Body of pancreas (tissue), 4 donors: ENCODE measurements at regions not wholly inside any gene's neighbourhood (a gene's known extent, or its start where the extent isn't known, plus 50 kb on each side); places are given as distances from the start of the nearest gene placed in this dataset.

ENCODE experiments used
- ATAC-seq: fragments of 150-250 bp; one replicate; pipeline ENCODE4 v1.9.1; 2016
- DNase-seq, 4 donors: peaks; one replicate each; pipeline ENCODE4 v3.0.0-alpha.2; 2019
- H3K27ac ChIP-seq, 4 donors: fragments of 200-600 bp; sonication (generic); 1 replicate in 3 of 4; 2 replicates in 1 of 4; pipeline versions ENCODE4 v1.5.1 to v1.6.1; 2016 to 2019; ENCODE audit warnings: mild to moderate bottlenecking in 1 of 4, mixed read lengths in 1 of 4, moderate library complexity in 1 of 4
- H3K27me3 ChIP-seq, 2 donors: fragments of 200-600 bp; sonication (generic); one replicate each; pipeline ENCODE4 v1.6.0; 2016; ENCODE audit warnings: mild to moderate bottlenecking in 1 of 2
- H3K36me3 ChIP-seq, 2 donors: fragments of 200-600 bp; sonication (generic); replicated peaks in 1 of 2; 2 replicates each; pipeline ENCODE4 v1.5.1; 2016; ENCODE audit warnings: low read depth in 2 of 2; ENCODE audit not compliant: insufficient read depth in 1 of 2
- H3K4me1 ChIP-seq: fragments of 200-600 bp; sonication (generic); one replicate; pipeline ENCODE4 v1.6.0; 2016
- H3K4me3 ChIP-seq, 2 donors: fragments of 200-600 bp; sonication (generic); 1 replicate in 1 of 2; 2 replicates in 1 of 2; pipeline ENCODE4 v1.5.1; 2016 to 2019
- H3K9me3 ChIP-seq, 3 donors: fragments of 200-600 bp; sonication (generic); 1 replicate in 2 of 3; 2 replicates in 1 of 3; pipeline ENCODE4 v1.5.1; 2016
- POLR2A ChIP-seq, 3 donors: fragments of 450-650 bp; IDR thresholded peaks; one replicate each; pipeline ENCODE4 v1.6.1; 2016; ENCODE audit warnings: antibody characterized with exemption in 3 of 3, mild to moderate bottlenecking in 2 of 3
- WGBS, 2 donors: methylation state at CpG; one replicate each; pipeline ENCODE4 v1.1.5; 2017; 5-methylcytosine and 5-hydroxymethylcytosine counted together
- intact Hi-C: fragments of 100-400 bp; cut with DNase I; formaldehyde crosslinking; loops from one replicate; pipeline ENCODE4 v1.15.1; 2023
- TF ChIP-seq, protein P1 (sequence below), 7 experiments: fragments of 450-650 bp in 4 of 7; fragments of 200-600 bp in 3 of 7; sonication (generic) in 3 of 7; IDR thresholded peaks; one replicate each; pipeline ENCODE4 v1.5.1; 2016 to 2019; ENCODE audit warnings: antibody characterized with exemption in 7 of 7

DNA sequence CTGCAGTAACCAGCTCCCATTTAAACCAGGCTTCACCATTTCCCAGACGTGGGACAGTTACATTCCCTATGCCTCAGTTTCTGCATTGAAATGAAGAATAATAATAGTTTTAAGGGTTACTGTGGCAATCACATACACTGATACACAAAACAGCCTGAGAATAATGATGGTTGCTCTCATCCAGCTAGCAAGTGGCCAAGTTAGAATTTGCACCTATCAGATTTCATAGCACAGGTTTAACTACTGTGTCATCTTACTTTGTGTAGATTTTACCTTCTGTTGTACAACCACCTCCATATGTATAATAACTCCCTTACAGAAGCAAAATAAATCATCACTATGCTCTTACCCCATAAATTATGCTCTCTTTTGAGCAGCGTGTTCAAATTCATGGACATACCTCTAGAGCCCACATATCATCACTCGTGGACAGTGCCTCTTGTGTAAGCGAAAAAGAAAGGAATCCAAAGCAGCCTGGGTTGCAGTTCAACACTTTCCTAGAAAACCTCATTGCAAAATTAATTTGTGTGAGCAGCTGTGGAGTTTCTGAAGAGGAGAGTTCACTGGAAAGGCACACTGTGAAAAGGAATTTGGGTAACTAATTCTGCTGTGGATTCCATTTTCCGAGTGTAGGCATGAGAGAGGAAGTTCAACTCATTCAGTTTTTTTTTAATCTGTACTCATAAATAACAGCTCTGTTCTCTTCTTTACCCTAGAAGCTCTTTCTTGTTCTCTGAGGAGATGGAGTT is 492.5 kb downstream of the ARL4A start:
- DNase-seq, result no peak
- intact Hi-C loops, result no loop called here
- 40% methylated on average over 5 of the region's 5 CpGs for WGBS, 2 donors
- no peak for TF ChIP-seq POLR2A (IDR thresholded peaks at IDR 0.05)
- TF ChIP-seq, protein P1, sequence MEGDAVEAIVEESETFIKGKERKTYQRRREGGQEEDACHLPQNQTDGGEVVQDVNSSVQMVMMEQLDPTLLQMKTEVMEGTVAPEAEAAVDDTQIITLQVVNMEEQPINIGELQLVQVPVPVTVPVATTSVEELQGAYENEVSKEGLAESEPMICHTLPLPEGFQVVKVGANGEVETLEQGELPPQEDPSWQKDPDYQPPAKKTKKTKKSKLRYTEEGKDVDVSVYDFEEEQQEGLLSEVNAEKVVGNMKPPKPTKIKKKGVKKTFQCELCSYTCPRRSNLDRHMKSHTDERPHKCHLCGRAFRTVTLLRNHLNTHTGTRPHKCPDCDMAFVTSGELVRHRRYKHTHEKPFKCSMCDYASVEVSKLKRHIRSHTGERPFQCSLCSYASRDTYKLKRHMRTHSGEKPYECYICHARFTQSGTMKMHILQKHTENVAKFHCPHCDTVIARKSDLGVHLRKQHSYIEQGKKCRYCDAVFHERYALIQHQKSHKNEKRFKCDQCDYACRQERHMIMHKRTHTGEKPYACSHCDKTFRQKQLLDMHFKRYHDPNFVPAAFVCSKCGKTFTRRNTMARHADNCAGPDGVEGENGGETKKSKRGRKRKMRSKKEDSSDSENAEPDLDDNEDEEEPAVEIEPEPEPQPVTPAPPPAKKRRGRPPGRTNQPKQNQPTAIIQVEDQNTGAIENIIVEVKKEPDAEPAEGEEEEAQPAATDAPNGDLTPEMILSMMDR (IDR thresholded peaks at IDR 0.05), result no peak
- H3K4me1 ChIP-seq, result no peaks in the 10 kb centered on the region
- no peaks in the 10 kb centered on the region for H3K36me3 ChIP-seq
- H3K27ac ChIP-seq, result no peak overlapping the region
- H3K4me3 ChIP-seq, result no peak overlapping the region
- H3K9me3 ChIP-seq, result no peaks in the 10 kb centered on the region
- H3K27me3 ChIP-seq, result no peaks in the 10 kb centered on the region
- no peak for ATAC-seq

GRCh38 chr7:13181216-13181615 is 493.8 kb downstream of the ARL4A start:
- DNase-seq (no peak), ATAC-seq (no peak)
- intact Hi-C loops, result no loop called here
- Histone ChIP-seq H3K9me3 (no peaks in the 10 kb centered on the region), H3K27me3 (no peaks in the 10 kb centered on the region), H3K36me3 (no peaks in the 10 kb centered on the region), H3K27ac (no peak overlapping the region), H3K4me3 (no peak overlapping the region), H3K4me1 (no peaks in the 10 kb centered on the region)
- 38 to 47% methylated on average over 3 of the region's 3 CpGs for WGBS, 2 donors
- TF ChIP-seq POLR2A (IDR thresholded peaks at IDR 0.05), result no peak
- TF ChIP-seq, protein P1 (IDR thresholded peaks at IDR 0.05), result no peak

DNA sequence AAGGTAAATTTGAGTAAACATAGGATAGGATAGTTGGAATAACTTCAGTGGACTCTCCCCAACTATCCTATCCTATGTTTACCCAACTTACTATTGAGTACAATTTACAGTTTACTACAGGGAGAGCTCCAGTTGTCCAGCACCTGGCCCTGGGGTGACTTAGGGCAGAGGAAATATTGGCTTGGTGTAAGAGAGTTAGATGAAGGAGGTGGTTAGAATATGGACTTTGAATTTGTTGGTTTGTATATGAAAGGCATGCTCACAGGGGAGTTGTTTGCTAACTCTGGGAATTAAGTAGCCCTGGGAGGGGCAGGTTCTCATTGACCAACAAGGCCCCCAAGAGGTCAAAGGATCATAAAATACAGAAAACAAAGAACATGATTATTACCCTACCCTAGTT is 497.7 kb downstream of the ARL4A start:
- Histone ChIP-seq H3K4me3 (no peak overlapping the region), H3K36me3 (no peaks in the 10 kb centered on the region), H3K9me3 (no peaks in the 10 kb centered on the region), H3K27me3 (no peaks in the 10 kb centered on the region), H3K4me1 (no peaks in the 10 kb centered on the region), H3K27ac (no peak overlapping the region)
- TF ChIP-seq, protein P1 (IDR thresholded peaks at IDR 0.05), result no peak
- no peak for TF ChIP-seq POLR2A (IDR thresholded peaks at IDR 0.05)
- ATAC-seq (no peak), DNase-seq (no peak)
- intact Hi-C loops, result no loop called here

- Histone ChIP-seq H3K27me3 (no peaks in the 10 kb centered on the region), H3K9me3 (no peaks in the 10 kb centered on the region), H3K4me1 (no peaks in the 10 kb centered on the region), H3K36me3 (no peaks in the 10 kb centered on the region), H3K4me3 (no peak overlapping the region), H3K27ac (no peak overlapping the region)
- intact Hi-C loops, result no loop called here
- WGBS, 2 donors, result 50 to 55% methylated on average over 5 of the region's 5 CpGs
- DNase-seq (no peak), ATAC-seq (no peak)
- TF ChIP-seq, protein P1 (IDR thresholded peaks at IDR 0.05), result no peak
- TF ChIP-seq POLR2A (IDR thresholded peaks at IDR 0.05), result no peak
Measured at GRCh38 chr7:13188236-13188805, 500.9 kb downstream of the ARL4A start.

DNA sequence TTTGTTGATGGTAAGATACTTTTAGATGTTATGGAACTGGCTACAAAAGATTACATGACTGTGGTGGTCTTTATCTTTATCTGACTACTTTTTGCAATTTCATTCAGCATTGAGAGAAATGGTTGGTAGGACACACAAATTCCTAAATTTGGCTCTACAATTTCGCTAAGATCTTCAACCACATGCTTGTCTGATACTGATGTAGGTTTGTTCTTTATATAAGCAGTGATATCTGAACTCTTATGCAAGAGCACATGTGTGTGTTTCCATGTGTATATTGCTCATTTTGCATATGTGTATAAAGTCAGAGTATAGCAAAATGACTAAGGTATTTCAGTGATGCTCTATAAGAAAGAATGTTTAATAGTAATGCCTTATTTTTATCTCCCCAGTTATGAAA is 501.5 kb downstream of the ARL4A start:
- H3K36me3 ChIP-seq, result no peaks in the 10 kb centered on the region
- H3K9me3 ChIP-seq, result no peaks in the 10 kb centered on the region
- DNase-seq, result no peak
- intact Hi-C loops, result no loop called here
- no peaks in the 10 kb centered on the region for H3K4me1 ChIP-seq
- H3K27ac ChIP-seq, result no peak overlapping the region
- ATAC-seq, result no peak
- H3K27me3 ChIP-seq, result no peaks in the 10 kb centered on the region
- WGBS, 2 donors, result 50 to 64% methylated on average over 1 of the region's 1 CpG
- TF ChIP-seq, protein P1 (IDR thresholded peaks at IDR 0.05), result no peak
- TF ChIP-seq POLR2A (IDR thresholded peaks at IDR 0.05), result no peak
- H3K4me3 ChIP-seq, result no peak overlapping the region
